Gastroesophageal sphincter (tissue), 4 donors: ENCODE measurements at regions not wholly inside any gene's neighbourhood (a gene's known extent, or its start where the extent isn't known, plus 50 kb on each side); places are given as distances from the start of the nearest gene placed in this dataset.
A peak's percentile ranks its signal among the peaks of the same experiment; 100 is the strongest.

Source experiments
- ATAC-seq: fragments of 150-250 bp; one replicate; pipeline ENCODE4 v1.9.1; 2016; ENCODE audit warnings: mild to moderate bottlenecking, moderate library complexity
- H3K27ac ChIP-seq, 4 donors: fragments of 200-600 bp; sonication (generic) in 3 of 4; 1 replicate in 3 of 4; 2 replicates in 1 of 4; pipeline ENCODE4 v1.5.1; 2016 to 2019
- H3K27me3 ChIP-seq: fragments of 200-600 bp; sonication (generic); one replicate; pipeline ENCODE4 v1.5.1; 2019
- H3K36me3 ChIP-seq, 2 donors: fragments of 200-600 bp; sonication (generic); one replicate each; pipeline ENCODE4 v1.5.1; 2019; ENCODE audit warnings: control low read depth in 1 of 2
- H3K4me1 ChIP-seq, 3 donors: fragments of 200-600 bp; sonication (generic); 1 replicate in 2 of 3; 2 replicates in 1 of 3; pipeline ENCODE4 v1.5.1; 2016 to 2019; ENCODE audit warnings: control low read depth in 2 of 3
- H3K4me3 ChIP-seq, 2 donors: fragments of 200-600 bp; sonication (generic); one replicate each; pipeline ENCODE4 v1.5.1; 2019; ENCODE audit warnings: mild to moderate bottlenecking in 1 of 2, moderate library complexity in 1 of 2
- H3K9me3 ChIP-seq, 3 donors: fragments of 200-600 bp; sonication (generic); one replicate each; pipeline ENCODE4 v1.5.1; 2017 to 2019; ENCODE audit warnings: control low read depth in 2 of 3
- CTCF ChIP-seq, 4 experiments: fragments of 200-600 bp in 2 of 4; fragments of 450-650 bp in 2 of 4; sonication (generic) in 1 of 4; IDR thresholded peaks; one replicate each; pipeline ENCODE4 v1.5.1; 2017 to 2019; ENCODE audit warnings: antibody characterized with exemption in 4 of 4, mild to moderate bottlenecking in 2 of 4, moderate library complexity in 2 of 4
- EP300 ChIP-seq: sonication (generic); formaldehyde crosslinking; IDR thresholded peaks from one replicate; pipeline ENCODE4 v1.6.1; 2017; ENCODE audit warnings: antibody characterized with exemption, mild to moderate bottlenecking
- POLR2A ChIP-seq, 2 donors: fragments of 450-650 bp; IDR thresholded peaks; one replicate each; pipeline ENCODE4 v1.6.1; 2017; ENCODE audit warnings: antibody characterized with exemption in 2 of 2, mild to moderate bottlenecking in 2 of 2, moderate library complexity in 1 of 2
- POLR2AphosphoS5 ChIP-seq: sonication (generic); formaldehyde crosslinking; IDR thresholded peaks from one replicate; pipeline ENCODE4 v1.6.1; 2017; ENCODE audit warnings: antibody characterized with exemption
- WGBS, 2 donors: methylation state at CpG; one replicate each; pipeline ENCODE4 v1.1.5; 2018; ENCODE audit warnings: low coverage in 1 of 2; 5-methylcytosine and 5-hydroxymethylcytosine counted together

GRCh38 chr2:118773826-118774225 lies 73.6 kb downstream of the EN1 start:
- no peak for ATAC-seq
- Histone ChIP-seq H3K9me3 (no peaks in the 10 kb centered on the region), H3K27me3 (peaks cover 93% of the 10 kb centered on the region), H3K4me1 (peaks cover 0 to 11% (median 8%) of the 10 kb centered on the region in 3 donors), H3K27ac (no peak overlapping the region), H3K4me3 (no peak overlapping the region), H3K36me3 (no peaks in the 10 kb centered on the region)
- WGBS, 2 donors = 45 to 53% methylated on average over 4 to 7 of the region's 7 CpGs
- TF ChIP-seq CTCF (IDR thresholded peaks at IDR 0.05) = no peak
- TF ChIP-seq POLR2AphosphoS5 = no peak
- TF ChIP-seq EP300 = no peak
- TF ChIP-seq POLR2A (IDR thresholded peaks at IDR 0.05) = no peak

- Histone ChIP-seq H3K27me3 (peaks cover 97% of the 10 kb centered on the region), H3K4me1 (peaks cover 0 to 11% (median 8%) of the 10 kb centered on the region in 3 donors), H3K27ac (no peak overlapping the region), H3K36me3 (no peaks in the 10 kb centered on the region), H3K9me3 (no peaks in the 10 kb centered on the region), H3K4me3 (no peak overlapping the region)
- TF ChIP-seq POLR2A (IDR thresholded peaks at IDR 0.05) = no peak
- ATAC-seq = no peak
- 80 to 81% methylated on average over 8 to 20 of the region's 22 CpGs for WGBS, 2 donors
These were observed 74.8 kb downstream of the EN1 start for GRCh38 chr2:118772487-118773200.

GRCh38 chr2:118769707-118770400 lies 77.6 kb downstream of the EN1 start:
- Histone ChIP-seq H3K4me1 (peaks cover 0 to 7% (median 6%) of the 10 kb centered on the region in 3 donors), H3K27ac (no peak overlapping the region), H3K36me3 (no peaks in the 10 kb centered on the region), H3K4me3 (no peak overlapping the region), H3K27me3 (peaks cover 92% of the 10 kb centered on the region), H3K9me3 (no peaks in the 10 kb centered on the region)
- ATAC-seq = no peak
- no peak for TF ChIP-seq POLR2AphosphoS5
- 55 to 85% methylated on average over 4 to 6 of the region's 6 CpGs for WGBS, 2 donors

GRCh38 chr2:118766871-118767270 lies 80.6 kb downstream of the EN1 start:
- H3K27me3 ChIP-seq = peaks cover 81% of the 10 kb centered on the region
- H3K9me3 ChIP-seq = no peaks in the 10 kb centered on the region
- TF ChIP-seq POLR2AphosphoS5 (no peak), EP300 (no peak), CTCF (IDR thresholded peaks at IDR 0.05) (no peak), POLR2A (IDR thresholded peaks at IDR 0.05) (no peak)
- WGBS, 2 donors = 20 to 35% methylated on average over 3 to 6 of the region's 6 CpGs
- H3K4me1 ChIP-seq = no peaks in the 10 kb centered on the region
- H3K36me3 ChIP-seq = no peaks in the 10 kb centered on the region
- ATAC-seq = no peak
- H3K27ac ChIP-seq = no peak overlapping the region
- no peak overlapping the region for H3K4me3 ChIP-seq

GRCh38 chr2:118764855-118765254 lies 82.6 kb downstream of the EN1 start:
- peaks cover 72% of the 10 kb centered on the region for H3K27me3 ChIP-seq
- TF ChIP-seq EP300 = no peak
- no peak for TF ChIP-seq CTCF (IDR thresholded peaks at IDR 0.05)
- no peak for TF ChIP-seq POLR2A (IDR thresholded peaks at IDR 0.05)
- TF ChIP-seq POLR2AphosphoS5 = no peak
- H3K4me3 ChIP-seq = no peak overlapping the region
- H3K27ac ChIP-seq = no peak overlapping the region
- no peak for ATAC-seq
- no peaks in the 10 kb centered on the region for H3K36me3 ChIP-seq
- H3K9me3 ChIP-seq = no peaks in the 10 kb centered on the region
- WGBS, 2 donors = 57 to 64% methylated on average over 1 to 4 of the region's 4 CpGs
- no peaks in the 10 kb centered on the region for H3K4me1 ChIP-seq

- H3K4me3 ChIP-seq = no peak overlapping the region
- H3K27ac ChIP-seq = no peak overlapping the region
- ATAC-seq = no peak
- WGBS, 2 donors = 15% methylated on average over 4 of the region's 12 CpGs; no CpG with 5 or more reads in 1 of the 2 donors
- peaks cover 71% of the 10 kb centered on the region for H3K27me3 ChIP-seq
- no peaks in the 10 kb centered on the region for H3K36me3 ChIP-seq
- no peaks in the 10 kb centered on the region for H3K4me1 ChIP-seq
- H3K9me3 ChIP-seq = no peaks in the 10 kb centered on the region
- TF ChIP-seq POLR2A (IDR thresholded peaks at IDR 0.05) (no peak), CTCF (IDR thresholded peaks at IDR 0.05) (peak in 1 of 4 experiments; percentile 11)
These were observed 83.7 kb downstream of the EN1 start for GRCh38 chr2:118763797-118764196.
